Loucy (cell line): ENCODE measurements at regions not wholly inside any gene's neighbourhood (a gene's known extent, or its start where the extent isn't known, plus 50 kb on each side); places are given as distances from the start of the nearest gene placed in this dataset.

ENCODE experiments used
- EZH2phosphoT487 ChIP-seq: fragments of 200-600 bp; IDR thresholded peaks from 2 replicates; pipeline ENCODE4 v1.6.1; 2018; ENCODE audit warnings: antibody characterized with exemption, mild to moderate bottlenecking, moderate library complexity, borderline replicate concordance
- TF ChIP-seq, protein P1 (sequence below): fragments of 200-600 bp; sonication (generic); conservative IDR thresholded peaks from 2 replicates; pipeline ENCODE4 v1.5.1; 2014; ENCODE audit warnings: mild to moderate bottlenecking, antibody characterized with exemption, low read length

- TF ChIP-seq, protein P1, sequence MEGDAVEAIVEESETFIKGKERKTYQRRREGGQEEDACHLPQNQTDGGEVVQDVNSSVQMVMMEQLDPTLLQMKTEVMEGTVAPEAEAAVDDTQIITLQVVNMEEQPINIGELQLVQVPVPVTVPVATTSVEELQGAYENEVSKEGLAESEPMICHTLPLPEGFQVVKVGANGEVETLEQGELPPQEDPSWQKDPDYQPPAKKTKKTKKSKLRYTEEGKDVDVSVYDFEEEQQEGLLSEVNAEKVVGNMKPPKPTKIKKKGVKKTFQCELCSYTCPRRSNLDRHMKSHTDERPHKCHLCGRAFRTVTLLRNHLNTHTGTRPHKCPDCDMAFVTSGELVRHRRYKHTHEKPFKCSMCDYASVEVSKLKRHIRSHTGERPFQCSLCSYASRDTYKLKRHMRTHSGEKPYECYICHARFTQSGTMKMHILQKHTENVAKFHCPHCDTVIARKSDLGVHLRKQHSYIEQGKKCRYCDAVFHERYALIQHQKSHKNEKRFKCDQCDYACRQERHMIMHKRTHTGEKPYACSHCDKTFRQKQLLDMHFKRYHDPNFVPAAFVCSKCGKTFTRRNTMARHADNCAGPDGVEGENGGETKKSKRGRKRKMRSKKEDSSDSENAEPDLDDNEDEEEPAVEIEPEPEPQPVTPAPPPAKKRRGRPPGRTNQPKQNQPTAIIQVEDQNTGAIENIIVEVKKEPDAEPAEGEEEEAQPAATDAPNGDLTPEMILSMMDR = no peak
- no peak for TF ChIP-seq EZH2phosphoT487
Measured at GRCh38 chr6:1250489-1251197, 61.3 kb upstream of the FOXQ1 start.
